Subcutaneous abdominal adipose tissue (tissue), 5 donors: ENCODE measurements at regions not wholly inside any gene's neighbourhood (a gene's known extent, or its start where the extent isn't known, plus 50 kb on each side); places are given as distances from the start of the nearest gene placed in this dataset.

Experiments used
- H3K27ac ChIP-seq: one replicate; pipeline ENCODE4 v1.7.0; 2013; ENCODE audit warnings: low read depth, mild to moderate bottlenecking, inconsistent platforms, low read length, moderate library complexity
- H3K27me3 ChIP-seq, 5 donors: one replicate each; pipeline ENCODE4 v1.7.0; 2013; ENCODE audit warnings: low read length in 5 of 5, inconsistent platforms in 1 of 5; ENCODE audit not compliant: control insufficient read depth in 5 of 5, insufficient read depth in 4 of 5
- H3K36me3 ChIP-seq, 5 donors: one replicate each; pipeline ENCODE4 v1.7.0; 2013; ENCODE audit warnings: low read length in 5 of 5; ENCODE audit not compliant: control insufficient read depth in 5 of 5, insufficient read depth in 5 of 5
- H3K4me1 ChIP-seq, 5 donors: one replicate each; pipeline ENCODE4 v1.7.0; 2013; ENCODE audit warnings: low read length in 5 of 5, mild to moderate bottlenecking in 3 of 5, moderate library complexity in 1 of 5; ENCODE audit not compliant: control insufficient read depth in 5 of 5, insufficient read depth in 5 of 5
- H3K4me3 ChIP-seq, 5 donors: one replicate each; pipeline ENCODE4 v1.7.0; 2013; ENCODE audit warnings: low read length in 5 of 5, low read depth in 1 of 5
- H3K9ac ChIP-seq, 5 donors: one replicate each; pipeline ENCODE4 v1.7.0; 2013; ENCODE audit warnings: low read length in 5 of 5, mild to moderate bottlenecking in 4 of 5, moderate library complexity in 3 of 5
- H3K9me3 ChIP-seq, 5 donors: one replicate each; pipeline ENCODE4 v1.7.0; 2013; ENCODE audit warnings: low read length in 5 of 5; ENCODE audit not compliant: control insufficient read depth in 5 of 5
- donor health status: healthy.
- donor health status: healthy.
- donor health status: healthy.
- donor health status: healthy.
- donor health status: healthy.

GRCh38 chr16:80039777-80040176 lies 439.2 kb upstream of the MAF start:
- H3K36me3 ChIP-seq: no peaks in the 10 kb centered on the region
- H3K27me3 ChIP-seq: peaks cover 0 to 4% (median 0%) of the 10 kb centered on the region in 5 donors
- no peak overlapping the region for H3K4me3 ChIP-seq
- H3K4me1 ChIP-seq: no peaks in the 10 kb centered on the region
- H3K9ac ChIP-seq: no peak overlapping the region
- H3K27ac ChIP-seq: no peak overlapping the region
- peaks cover 0 to 13% (median 3%) of the 10 kb centered on the region in 5 donors for H3K9me3 ChIP-seq

GRCh38 chr16:80038566-80038965 lies 438.0 kb upstream of the MAF start:
- no peak overlapping the region for H3K9ac ChIP-seq
- no peak overlapping the region for H3K4me3 ChIP-seq
- no peak overlapping the region for H3K27ac ChIP-seq
- no peaks in the 10 kb centered on the region for H3K27me3 ChIP-seq
- H3K9me3 ChIP-seq: peaks cover 3 to 13% (median 3%) of the 10 kb centered on the region in 5 donors
- no peaks in the 10 kb centered on the region for H3K4me1 ChIP-seq
- H3K36me3 ChIP-seq: no peaks in the 10 kb centered on the region

DNA sequence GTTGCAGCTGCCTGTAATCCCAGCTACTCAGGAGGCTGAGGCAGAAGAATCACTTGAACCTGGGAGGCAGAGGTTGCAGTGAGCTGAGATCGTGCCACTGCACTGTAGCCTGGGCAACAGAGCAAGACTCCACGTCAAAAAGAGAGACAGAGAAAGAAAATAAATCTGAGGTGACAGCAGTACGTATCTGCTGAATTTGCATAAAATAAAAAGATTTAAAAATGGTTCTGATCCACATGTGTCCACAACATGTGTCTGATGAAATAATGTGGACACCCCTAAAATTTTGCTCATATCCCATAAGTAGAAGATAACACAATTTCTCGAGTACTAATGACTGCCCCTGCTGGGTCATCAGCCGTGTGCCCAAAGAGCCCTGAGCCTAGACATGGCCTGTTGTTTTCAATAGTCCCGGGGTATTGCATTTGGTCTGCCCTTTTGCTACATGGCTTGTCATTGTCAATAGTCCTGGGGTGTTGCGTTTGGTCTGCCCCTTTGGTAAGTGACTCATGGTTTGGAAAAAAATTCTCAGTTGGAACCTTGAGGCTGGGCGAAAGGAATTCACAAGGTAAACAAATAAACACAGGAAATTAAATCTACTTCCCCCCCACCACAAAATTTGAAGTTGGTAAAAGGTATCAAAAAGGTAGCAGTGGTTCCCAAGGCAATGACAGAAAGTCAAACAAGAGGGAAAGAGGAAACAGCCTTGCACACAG lies 434.6 kb upstream of the MAF start:
- Histone ChIP-seq H3K36me3 (no peaks in the 10 kb centered on the region), H3K9me3 (peaks cover 3 to 13% (median 3%) of the 10 kb centered on the region in 5 donors), H3K27ac (no peak overlapping the region), H3K9ac (no peak overlapping the region), H3K4me1 (no peaks in the 10 kb centered on the region), H3K27me3 (no peaks in the 10 kb centered on the region), H3K4me3 (no peak overlapping the region)

DNA sequence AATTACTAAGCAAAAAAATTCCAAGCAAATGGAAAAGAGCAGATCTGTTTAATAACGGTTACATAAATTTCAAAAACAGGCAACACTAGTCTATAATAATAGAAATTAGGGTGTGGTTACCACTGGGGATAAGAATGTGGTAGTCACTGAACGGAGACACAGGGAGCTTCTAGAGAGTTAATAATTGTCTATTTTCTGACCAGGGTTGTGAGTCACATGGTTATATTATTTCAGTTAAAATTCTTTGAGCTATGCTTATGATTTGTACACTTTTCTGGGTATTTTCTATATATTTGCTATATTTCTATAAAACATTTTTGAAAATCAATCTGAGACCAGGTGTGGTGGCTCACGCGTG lies 433.9 kb upstream of the MAF start:
- H3K9me3 ChIP-seq: peaks cover 0 to 8% (median 2%) of the 10 kb centered on the region in 5 donors
- H3K36me3 ChIP-seq: no peaks in the 10 kb centered on the region
- no peak overlapping the region for H3K9ac ChIP-seq
- H3K4me1 ChIP-seq: no peaks in the 10 kb centered on the region
- no peaks in the 10 kb centered on the region for H3K27me3 ChIP-seq
- H3K27ac ChIP-seq: no peak overlapping the region
- no peak overlapping the region for H3K4me3 ChIP-seq

DNA sequence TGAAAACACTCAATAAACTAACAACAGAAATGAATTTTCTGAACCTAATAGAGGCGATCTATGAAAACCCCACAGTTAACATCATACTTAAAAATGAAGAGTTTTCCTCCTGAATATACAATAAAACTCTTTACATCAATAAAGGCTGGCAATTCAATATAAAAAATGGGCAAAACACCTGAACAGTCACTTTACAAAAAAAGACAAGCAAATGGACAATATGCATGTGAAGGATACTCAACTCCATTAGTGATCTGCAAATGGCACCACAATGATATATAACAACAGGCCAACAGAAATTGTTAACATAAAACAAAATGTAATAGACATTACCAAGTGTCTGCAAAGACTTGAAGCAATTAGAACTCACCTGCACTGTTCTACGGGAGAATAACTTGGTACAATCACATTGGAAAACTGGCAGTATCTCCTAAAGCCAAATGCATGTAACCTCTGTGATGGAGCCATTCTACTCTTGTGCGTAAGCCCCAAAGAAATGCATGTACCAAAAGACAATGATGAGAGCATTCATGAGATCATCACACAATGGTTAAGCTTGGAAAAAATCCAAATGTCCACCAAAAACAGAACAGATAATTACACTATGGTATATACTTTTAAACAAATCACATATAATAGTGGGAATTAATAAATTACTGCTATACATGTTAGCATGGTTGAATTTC lies 433.4 kb upstream of the MAF start:
- Histone ChIP-seq H3K4me3 (no peak overlapping the region), H3K36me3 (no peaks in the 10 kb centered on the region), H3K9me3 (peaks cover 0 to 4% (median 0%) of the 10 kb centered on the region in 5 donors), H3K9ac (no peak overlapping the region), H3K27ac (no peak overlapping the region), H3K4me1 (no peaks in the 10 kb centered on the region), H3K27me3 (no peaks in the 10 kb centered on the region)

GRCh38 chr16:80029761-80030481 lies 429.4 kb upstream of the MAF start:
- Histone ChIP-seq H3K36me3 (no peaks in the 10 kb centered on the region), H3K9ac (no peak overlapping the region), H3K27me3 (no peaks in the 10 kb centered on the region), H3K9me3 (peaks cover 0 to 4% (median 0%) of the 10 kb centered on the region in 5 donors), H3K27ac (no peak overlapping the region), H3K4me1 (peaks cover 0 to 5% (median 0%) of the 10 kb centered on the region in 5 donors), H3K4me3 (no peak overlapping the region)

- no peaks in the 10 kb centered on the region for H3K27me3 ChIP-seq
Observed at GRCh38 chr16:80029381-80029630, 428.8 kb upstream of the MAF start.

DNA sequence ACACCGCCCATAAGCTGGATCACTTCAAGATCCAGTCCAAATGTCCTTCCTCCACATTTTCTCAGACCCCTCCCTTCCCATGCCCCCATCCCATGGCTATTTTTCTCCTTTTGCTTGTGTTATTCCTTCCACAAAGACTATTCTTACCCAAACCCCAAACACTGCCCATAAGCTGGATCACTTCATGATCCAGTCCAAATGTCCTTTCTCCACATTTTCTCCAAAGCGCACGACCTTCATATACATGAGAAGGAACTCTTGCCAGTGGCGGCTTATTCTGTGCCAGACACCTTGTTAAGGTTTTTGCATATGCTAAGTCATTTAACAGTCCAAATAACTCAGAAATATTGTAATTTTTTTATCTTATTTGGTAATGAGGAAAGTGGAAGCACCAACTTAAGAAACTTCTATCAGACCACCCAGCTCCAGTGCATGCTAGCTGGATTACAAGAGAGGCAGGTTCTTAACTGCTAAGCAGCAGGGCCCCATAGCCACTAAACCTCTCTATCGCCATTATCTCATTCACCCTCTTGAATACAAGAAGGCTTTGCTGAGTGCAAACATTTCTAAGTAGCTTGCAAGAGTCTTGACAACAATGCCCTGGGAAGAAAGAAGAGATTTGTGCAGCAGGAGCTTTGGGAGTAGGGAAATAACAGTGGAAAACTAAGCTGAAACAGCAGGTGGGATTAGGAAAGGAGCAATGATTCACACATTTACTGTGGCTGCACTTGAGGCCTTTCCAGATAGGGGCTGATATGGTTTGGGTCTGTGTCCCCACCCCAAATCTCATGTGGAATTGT lies 428.2 kb upstream of the MAF start:
- peaks cover 0 to 1% (median 0%) of the 10 kb centered on the region in 5 donors for H3K9me3 ChIP-seq
- no peak overlapping the region for H3K9ac ChIP-seq
- no peak overlapping the region for H3K27ac ChIP-seq
- H3K4me1 ChIP-seq: peaks cover 0 to 5% (median 0%) of the 10 kb centered on the region in 5 donors
- no peaks in the 10 kb centered on the region for H3K36me3 ChIP-seq
- no peak overlapping the region for H3K4me3 ChIP-seq
- H3K27me3 ChIP-seq: no peaks in the 10 kb centered on the region

More at GRCh38 chr16:80029381-80029630, 428.8 kb upstream of the MAF start:
- peaks cover 0 to 4% (median 0%) of the 10 kb centered on the region in 5 donors for H3K9me3 ChIP-seq
- H3K36me3 ChIP-seq: no peaks in the 10 kb centered on the region
- H3K9ac ChIP-seq: no peak overlapping the region
- no peak overlapping the region for H3K27ac ChIP-seq
- H3K4me1 ChIP-seq: peaks cover 0 to 5% (median 0%) of the 10 kb centered on the region in 5 donors
- no peak overlapping the region for H3K4me3 ChIP-seq

DNA sequence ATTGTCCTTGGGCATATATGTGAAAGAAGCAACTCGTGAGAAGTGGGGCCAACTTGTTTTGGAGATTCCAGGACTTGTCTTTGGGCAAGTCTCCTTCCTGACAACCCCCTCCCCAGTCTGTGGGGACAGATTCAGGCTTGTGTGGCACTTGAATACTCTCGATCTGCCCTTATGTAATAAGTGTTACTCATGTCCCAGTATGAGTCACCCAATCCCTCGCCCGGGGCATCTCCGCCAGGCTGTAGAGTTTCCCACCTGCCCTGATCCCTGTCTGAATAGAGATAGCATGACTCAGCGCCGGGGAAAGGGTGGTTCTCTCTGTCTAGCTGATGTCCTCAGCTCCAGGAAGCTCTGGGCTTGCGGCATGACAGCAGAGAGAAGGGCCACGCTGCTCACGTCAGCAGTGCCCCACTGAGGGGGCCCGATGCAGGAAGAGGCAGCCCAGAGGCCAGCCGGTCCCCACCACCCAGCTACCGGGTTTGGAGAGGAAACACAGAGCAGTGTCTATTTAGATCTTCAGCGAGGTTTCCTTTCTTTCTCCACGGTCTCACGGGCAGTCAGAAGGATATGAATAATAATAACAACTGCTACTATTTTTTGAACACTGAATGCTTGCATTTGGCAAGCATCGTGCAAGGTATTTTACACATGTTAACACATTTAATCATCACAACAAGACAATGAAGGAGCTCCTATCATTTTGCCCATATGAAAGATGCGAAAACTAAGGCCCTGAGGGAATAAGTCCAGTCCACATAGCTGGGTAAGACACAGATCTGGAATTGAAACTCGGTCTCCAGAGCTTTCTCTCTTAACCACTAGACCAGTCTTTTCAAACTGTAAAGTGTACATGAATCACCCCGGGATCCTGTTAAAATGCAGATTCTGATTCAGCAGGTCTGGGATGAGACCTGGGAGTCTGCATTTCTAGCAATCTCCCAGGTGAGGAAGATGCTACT lies 426.7 kb upstream of the MAF start:
- no peaks in the 10 kb centered on the region for H3K9me3 ChIP-seq
- H3K27ac ChIP-seq: no peak overlapping the region
- H3K36me3 ChIP-seq: no peaks in the 10 kb centered on the region
- H3K27me3 ChIP-seq: no peaks in the 10 kb centered on the region
- peak overlapping the region in 1 of 5 donors; percentile 11 for H3K4me3 ChIP-seq
- H3K4me1 ChIP-seq: peaks cover 0 to 5% (median 0%) of the 10 kb centered on the region in 5 donors
- peak overlapping the region in 1 of 5 donors; percentile 13 for H3K9ac ChIP-seq
